ENCODE measurements at regions not wholly inside any gene's neighbourhood (a gene's known extent, or its start where the extent isn't known, plus 50 kb on each side); places are given as distances from the start of the nearest gene placed in this dataset.
"Not testable (repeated sequence)": the region's sequence is repeated elsewhere in the genome, so short reads cannot be mapped to it uniquely, and the experiment has no call there.

GRCh38 chr4:49153011-49153410, 166.9 kb downstream of the CWH43 start:
- not testable (repeated sequence) for H3K4me3 Mint-ChIP-seq, DNase-seq
- 87% methylated on average over 11 of the region's 11 CpGs for WGBS (ENCODE audit: insufficient coverage)

GRCh38 chr4:49154308-49155103, 168.4 kb downstream of the CWH43 start:
- not testable (repeated sequence) for H3K36me3 Mint-ChIP-seq; H3K4me3 Mint-ChIP-seq; H3K79me2 ChIP-seq (ENCODE audit: insufficient read depth, low read length); H3K27ac ChIP-seq (ENCODE audit: low read depth in 1 of 2, low read length in 2 of 2); H3K4me2 ChIP-seq (replicated peaks; ENCODE audit: extremely low read depth, low read length, poor library complexity, severe bottlenecking); H4K20me1 ChIP-seq (ENCODE audit: insufficient read depth, low read length); H3K27ac Mint-ChIP-seq; H3K4me1 Mint-ChIP-seq; H3K9ac ChIP-seq (ENCODE audit: insufficient read depth, low read length, poor library complexity, severe bottlenecking); H3K27me3 ChIP-seq (ENCODE audit: control insufficient read depth in 2 of 2, insufficient read depth in 2 of 2, low read length in 2 of 2); H2AFZ ChIP-seq (ENCODE audit: insufficient read depth, low read depth, low read length, poor library complexity, severe bottlenecking); H3K4me1 ChIP-seq (ENCODE audit: control insufficient read depth in 1 of 2, insufficient read depth in 2 of 2, low read length in 2 of 2); H3K36me3 ChIP-seq (replicated peaks in 1 of 2; ENCODE audit: control insufficient read depth in 1 of 2, insufficient read depth in 2 of 2, low read length in 2 of 2); H3K27me3 Mint-ChIP-seq (ENCODE audit: low read depth in 3 of 3)
- Histone ChIP-seq H3K9me3 (replicated peaks in 1 of 2; ENCODE audit: control insufficient read depth in 1 of 2, insufficient read depth in 1 of 2, low read length in 2 of 2) (peaks cover 72 to 80% of the 10 kb centered on the region in 2 donors), H3K4me3 (replicated peaks in 1 of 3; ENCODE audit: low read depth in 2 of 3, low read length in 3 of 3) (peak overlapping the region in 1 of 3 experiments; percentile 2)
- intact Hi-C loops (cut with micrococcal nuclease): loop anchor here in 1 of 2 donors (10.0 kb wide), 1 partner anchor 50 kb away; no protein-coding TSS in a partner anchor
- 62% methylated on average over 11 of the region's 11 CpGs for WGBS (ENCODE audit: insufficient coverage)
- DNase-seq: peak in 2 of 3 donors; percentile 51 to 55
- peaks cover 45 to 76% (median 62%) of the 10 kb centered on the region in 7 donors for H3K9me3 Mint-ChIP-seq

More at GRCh38 chr4:49153011-49153410, 166.9 kb downstream of the CWH43 start:
- H4K20me1 ChIP-seq (ENCODE audit: insufficient read depth, low read length); H3K79me2 ChIP-seq (ENCODE audit: insufficient read depth, low read length); H3K27ac Mint-ChIP-seq; H3K4me1 Mint-ChIP-seq; H3K4me1 ChIP-seq (ENCODE audit: control insufficient read depth in 1 of 2, insufficient read depth in 2 of 2, low read length in 2 of 2); H3K4me2 ChIP-seq (replicated peaks; ENCODE audit: extremely low read depth, low read length, poor library complexity, severe bottlenecking); H3K27me3 ChIP-seq (ENCODE audit: control insufficient read depth in 2 of 2, insufficient read depth in 2 of 2, low read length in 2 of 2); H3K4me3 ChIP-seq (replicated peaks in 1 of 3; ENCODE audit: low read depth in 2 of 3, low read length in 3 of 3); H3K27me3 Mint-ChIP-seq (ENCODE audit: low read depth in 3 of 3); H3K27ac ChIP-seq (ENCODE audit: low read depth in 1 of 2, low read length in 2 of 2); H3K36me3 ChIP-seq (replicated peaks in 1 of 2; ENCODE audit: control insufficient read depth in 1 of 2, insufficient read depth in 2 of 2, low read length in 2 of 2); H3K36me3 Mint-ChIP-seq; H2AFZ ChIP-seq (ENCODE audit: insufficient read depth, low read depth, low read length, poor library complexity, severe bottlenecking); H3K9ac ChIP-seq (ENCODE audit: insufficient read depth, low read length, poor library complexity, severe bottlenecking): not testable (repeated sequence)
- intact Hi-C loops (cut with micrococcal nuclease): loop anchor here in 1 of 2 donors (10.0 kb wide), 1 partner anchor 48 kb away; no protein-coding TSS in a partner anchor
- H3K9me3 ChIP-seq (replicated peaks in 1 of 2; ENCODE audit: control insufficient read depth in 1 of 2, insufficient read depth in 1 of 2, low read length in 2 of 2): peaks cover 80 to 95% of the 10 kb centered on the region in 2 donors
- peaks cover 48 to 84% (median 66%) of the 10 kb centered on the region in 7 donors for H3K9me3 Mint-ChIP-seq

GRCh38 chr4:49155270-49155669, 169.2 kb downstream of the CWH43 start:
- H3K4me2 ChIP-seq (replicated peaks; ENCODE audit: extremely low read depth, low read length, poor library complexity, severe bottlenecking); H3K36me3 Mint-ChIP-seq; H3K27ac ChIP-seq (ENCODE audit: low read depth in 1 of 2, low read length in 2 of 2); H3K79me2 ChIP-seq (ENCODE audit: insufficient read depth, low read length); H4K20me1 ChIP-seq (ENCODE audit: insufficient read depth, low read length); H3K9ac ChIP-seq (ENCODE audit: insufficient read depth, low read length, poor library complexity, severe bottlenecking); H3K36me3 ChIP-seq (replicated peaks in 1 of 2; ENCODE audit: control insufficient read depth in 1 of 2, insufficient read depth in 2 of 2, low read length in 2 of 2); H3K4me3 Mint-ChIP-seq; H3K27me3 Mint-ChIP-seq (ENCODE audit: low read depth in 3 of 3); H3K27me3 ChIP-seq (ENCODE audit: control insufficient read depth in 2 of 2, insufficient read depth in 2 of 2, low read length in 2 of 2); H3K4me1 Mint-ChIP-seq; H3K27ac Mint-ChIP-seq; DNase-seq; H2AFZ ChIP-seq (ENCODE audit: insufficient read depth, low read depth, low read length, poor library complexity, severe bottlenecking); H3K4me1 ChIP-seq (ENCODE audit: control insufficient read depth in 1 of 2, insufficient read depth in 2 of 2, low read length in 2 of 2): not testable (repeated sequence)
- Histone ChIP-seq H3K9me3 (replicated peaks in 1 of 2; ENCODE audit: control insufficient read depth in 1 of 2, insufficient read depth in 1 of 2, low read length in 2 of 2) (peaks cover 64 to 72% of the 10 kb centered on the region in 2 donors), H3K4me3 (replicated peaks in 1 of 3; ENCODE audit: low read depth in 2 of 3, low read length in 3 of 3) (peak overlapping the region in 1 of 3 experiments; percentile 2)
- H3K9me3 Mint-ChIP-seq: peaks cover 41 to 68% (median 57%) of the 10 kb centered on the region in 7 donors
- 74% methylated on average over 7 of the region's 7 CpGs for WGBS (ENCODE audit: insufficient coverage)
- intact Hi-C loops (cut with micrococcal nuclease): loop anchor here in 1 of 2 donors (10.0 kb wide), 1 partner anchor 50 kb away; no protein-coding TSS in a partner anchor

- not testable (repeated sequence) for H3K27me3 ChIP-seq (ENCODE audit: control insufficient read depth in 2 of 2, insufficient read depth in 2 of 2, low read length in 2 of 2); H3K4me1 ChIP-seq (ENCODE audit: control insufficient read depth in 1 of 2, insufficient read depth in 2 of 2, low read length in 2 of 2); H2AFZ ChIP-seq (ENCODE audit: insufficient read depth, low read depth, low read length, poor library complexity, severe bottlenecking); H3K4me3 Mint-ChIP-seq; H4K20me1 ChIP-seq (ENCODE audit: insufficient read depth, low read length); H3K27ac ChIP-seq (ENCODE audit: low read depth in 1 of 2, low read length in 2 of 2); H3K36me3 Mint-ChIP-seq; H3K4me1 Mint-ChIP-seq; H3K36me3 ChIP-seq (replicated peaks in 1 of 2; ENCODE audit: control insufficient read depth in 1 of 2, insufficient read depth in 2 of 2, low read length in 2 of 2); DNase-seq; H3K27me3 Mint-ChIP-seq (ENCODE audit: low read depth in 3 of 3); H3K9ac ChIP-seq (ENCODE audit: insufficient read depth, low read length, poor library complexity, severe bottlenecking); H3K27ac Mint-ChIP-seq; H3K4me3 ChIP-seq (replicated peaks in 1 of 3; ENCODE audit: low read depth in 2 of 3, low read length in 3 of 3); H3K4me2 ChIP-seq (replicated peaks; ENCODE audit: extremely low read depth, low read length, poor library complexity, severe bottlenecking); H3K79me2 ChIP-seq (ENCODE audit: insufficient read depth, low read length)
- intact Hi-C loops (cut with micrococcal nuclease): loop anchor here in 1 of 2 donors (10.0 kb wide), 1 partner anchor 52 kb away; no protein-coding TSS in a partner anchor
- WGBS (ENCODE audit: insufficient coverage): 89% methylated on average over 3 of the region's 6 CpGs
- H3K9me3 ChIP-seq (replicated peaks in 1 of 2; ENCODE audit: control insufficient read depth in 1 of 2, insufficient read depth in 1 of 2, low read length in 2 of 2): peaks cover 62% of the 10 kb centered on the region in 2 donors
- peaks cover 35 to 64% (median 55%) of the 10 kb centered on the region in 7 donors for H3K9me3 Mint-ChIP-seq
These were observed 170.2 kb downstream of the CWH43 start for GRCh38 chr4:49156309-49156708.
